ENCODE measurements at regions not wholly inside any gene's neighbourhood (a gene's known extent, or its start where the extent isn't known, plus 50 kb on each side); places are given as distances from the start of the nearest gene placed in this dataset.

GRCh38 chr5:56683281-56683680 lies 132.1 kb upstream of the MAP3K1 start:
- H3K4me2 ChIP-seq (ENCODE audit: low read depth, low read length): no peak overlapping the region
- ATAC-seq (no peak), FAIRE-seq (no peak), DNase-seq (ENCODE audit: low spot score) (no peak)
- 0% methylated on average over 1 of the region's 1 CpG for WGBS (ENCODE audit: low lambda C conversion rate)
- no TSS peak for BruUV-seq (replicated peaks)
- no peaks in the 10 kb centered on the region for H3K9me3 ChIP-seq (ENCODE audit: low read length)
- in situ Hi-C loops (cut with HindIII; ENCODE audit: extremely low pct_ligation_motif_present, low pct_unique_long_range_greater_than_20kb) (no loop called here), intact Hi-C loops (cut with micrococcal nuclease; ENCODE audit: unreplicated experiment) (no loop called here)
- H3K27me3 ChIP-seq (ENCODE audit: control insufficient read depth in 1 of 2, insufficient read depth in 2 of 2, low read length in 2 of 2): no peaks in the 10 kb centered on the region
- H3K4me1 ChIP-seq (ENCODE audit: insufficient read depth, low read length): peaks cover 26% of the 10 kb centered on the region
- no peaks in the 10 kb centered on the region for H3K79me2 ChIP-seq (ENCODE audit: insufficient read depth, low read length)
- H3K36me3 ChIP-seq (replicated peaks in 1 of 2; ENCODE audit: control insufficient read depth in 1 of 2, insufficient read depth in 2 of 2, low read length in 2 of 2): no peaks in the 10 kb centered on the region
- H3K4me3 ChIP-seq (replicated peaks in 1 of 3; ENCODE audit: insufficient read depth in 1 of 3, low read depth in 2 of 3, low read length in 3 of 3): no peak overlapping the region
- H2AFZ ChIP-seq (ENCODE audit: low read length): no peak overlapping the region
- CTCF ChIA-PET (ENCODE audit: low intra/inter-chr PET ratio, low total read pairs): no interaction called here
- POLR2A ChIA-PET: no interaction called here
- H3K27ac ChIP-seq (ENCODE audit: extremely low read length, insufficient read depth, low read length): no peak overlapping the region
- H4K20me1 ChIP-seq (ENCODE audit: insufficient read depth, low read length): no peaks in the 10 kb centered on the region
- peak; percentile 50 to 63; a peak in 3 of 4 replicates for TF ChIP-seq MAFK (conservative IDR thresholded peaks at IDR 0.05 in 1 of 2, IDR thresholded peaks at IDR 0.05 in 1 of 2; ENCODE audit: low read length in 2 of 2)
- no peak for TF ChIP-seq ZNF569 (CRISPR knock-in tag; IDR thresholded peaks at IDR 0.05; ENCODE audit: borderline replicate concordance)
- no peak for TF ChIP-seq ZNF276 (CRISPR knock-in tag; IDR thresholded peaks at IDR 0.05; ENCODE audit: low read depth)
- no peak for TF ChIP-seq ZNF572 (CRISPR knock-in tag; IDR thresholded peaks at IDR 0.05)
- peak; percentile 42; the same call in 1 of the 2 replicates for TF ChIP-seq MAFF (IDR thresholded peaks at IDR 0.05; ENCODE audit: low read depth, low read length)
- TF ChIP-seq ZNF580 (CRISPR knock-in tag; IDR thresholded peaks at IDR 0.05; ENCODE audit: borderline replicate concordance, low read depth): no peak
- no peak for TF ChIP-seq RBM39 (IDR thresholded peaks at IDR 0.05; ENCODE audit: low read depth, low read length, poor library complexity, severe bottlenecking)
- TF ChIP-seq POLR2AphosphoS2 (IDR thresholded peaks at IDR 0.05; ENCODE audit: low read depth, low read length): no peak
- TF ChIP-seq CSRNP2 (CRISPR knock-in tag; conservative IDR thresholded peaks at IDR 0.05; ENCODE audit: low read depth): no peak
- H3K9ac ChIP-seq (ENCODE audit: insufficient read depth, low read depth, low read length): no peak overlapping the region

All from HepG2 (cell line).